GM18951 (cell line): ENCODE measurements at regions not wholly inside any gene's neighbourhood (a gene's known extent, or its start where the extent isn't known, plus 50 kb on each side); places are given as distances from the start of the nearest gene placed in this dataset.

ENCODE experiments used
- POLR2A ChIP-seq: IDR thresholded peaks from 4 replicates; pipeline ENCODE4 v1.6.1; 2011; ENCODE audit warnings: mild to moderate bottlenecking; ENCODE audit not compliant: insufficient read length, insufficient read depth; ENCODE audit errors: extremely low read depth
- in situ Hi-C: fragments of 300-500 bp; cut with MboI; formaldehyde crosslinking; loops from one replicate; pipeline ENCODE4 v1.12.0; 2022; ENCODE audit warnings: low sequenced_read_pairs, mixed read lengths, inconsistent platforms; ENCODE audit not compliant: unreplicated experiment

- TF ChIP-seq POLR2A = no peak
- in situ Hi-C loops = no loop called here
Measured at GRCh38 chr2:71849607-71850305, 297.9 kb downstream of the CYP26B1 start.

- no peak for TF ChIP-seq POLR2A
- in situ Hi-C loops = no loop called here
Measured at GRCh38 chr2:71849111-71849510, 298.6 kb downstream of the CYP26B1 start.

- no peak for TF ChIP-seq POLR2A
- in situ Hi-C loops = no loop called here
Measured at GRCh38 chr2:71846669-71847291, 300.9 kb downstream of the CYP26B1 start.

GRCh38 chr2:71846072-71846471, 301.6 kb downstream of the CYP26B1 start:
- in situ Hi-C loops = no loop called here
- TF ChIP-seq POLR2A = no peak

- no peak for TF ChIP-seq POLR2A
- in situ Hi-C loops = no loop called here
Measured at GRCh38 chr2:71844967-71845366, 302.7 kb downstream of the CYP26B1 start.

GRCh38 chr2:71843391-71843850, 304.2 kb downstream of the CYP26B1 start:
- in situ Hi-C loops = no loop called here
- no peak for TF ChIP-seq POLR2A

- in situ Hi-C loops = no loop called here
- no peak for TF ChIP-seq POLR2A
Measured at GRCh38 chr2:71842744-71843143, 304.9 kb downstream of the CYP26B1 start.

GRCh38 chr2:71839826-71840225, 307.8 kb downstream of the CYP26B1 start:
- in situ Hi-C loops = no loop called here
- TF ChIP-seq POLR2A = no peak

- in situ Hi-C loops = no loop called here
- TF ChIP-seq POLR2A = no peak
Measured at GRCh38 chr2:71834796-71835195, 312.9 kb downstream of the CYP26B1 start.

GRCh38 chr2:71833855-71834560, 313.7 kb downstream of the CYP26B1 start:
- in situ Hi-C loops = no loop called here
- TF ChIP-seq POLR2A = no peak

GRCh38 chr2:71833272-71833671, 314.4 kb downstream of the CYP26B1 start:
- in situ Hi-C loops = no loop called here
- TF ChIP-seq POLR2A = no peak

GRCh38 chr2:71832844-71833243, 314.8 kb downstream of the CYP26B1 start:
- TF ChIP-seq POLR2A = no peak
- in situ Hi-C loops = no loop called here

GRCh38 chr2:71832388-71832787, 315.3 kb downstream of the CYP26B1 start:
- TF ChIP-seq POLR2A = no peak
- in situ Hi-C loops = no loop called here

- in situ Hi-C loops = no loop called here
- TF ChIP-seq POLR2A = no peak
Measured at GRCh38 chr2:71831193-71831577, 316.5 kb downstream of the CYP26B1 start.

- in situ Hi-C loops = no loop called here
Measured at GRCh38 chr2:71830497-71831192, 317.0 kb downstream of the CYP26B1 start.

More at GRCh38 chr2:71830497-71831192, 317.0 kb downstream of the CYP26B1 start:
- TF ChIP-seq POLR2A = no peak
